HG03039 (cell line): ENCODE measurements at regions not wholly inside any gene's neighbourhood (a gene's known extent, or its start where the extent isn't known, plus 50 kb on each side); places are given as distances from the start of the nearest gene placed in this dataset.

Experiments
- ATAC-seq: cut with Tn5 transposase; IDR thresholded peaks from one replicate; pipeline ENCODE4 v1.9.1; 2021; ENCODE audit warnings: mild to moderate bottlenecking, moderate library complexity; ENCODE audit not compliant: unreplicated experiment

- no peak for ATAC-seq
These were observed 576.5 kb upstream of the ARGLU1 start for GRCh38 chr13:107144432-107144831.

GRCh38 chr13:107141767-107142166 lies 573.8 kb upstream of the ARGLU1 start:
- ATAC-seq = no peak

- no peak for ATAC-seq
These were observed 571.1 kb upstream of the ARGLU1 start for GRCh38 chr13:107139006-107139405.

- ATAC-seq = no peak
These were observed 570.5 kb upstream of the ARGLU1 start for GRCh38 chr13:107138486-107138885.

- no peak for ATAC-seq
These were observed 566.0 kb upstream of the ARGLU1 start for GRCh38 chr13:107133950-107134349.

- ATAC-seq = no peak
These were observed 562.6 kb upstream of the ARGLU1 start for GRCh38 chr13:107130566-107130965.

GRCh38 chr13:107124730-107125129 lies 556.8 kb upstream of the ARGLU1 start:
- no peak for ATAC-seq

- no peak for ATAC-seq
These were observed 556.3 kb upstream of the ARGLU1 start for GRCh38 chr13:107124129-107124718.

GRCh38 chr13:107121793-107122192 lies 553.9 kb upstream of the ARGLU1 start:
- ATAC-seq = no peak

- no peak for ATAC-seq
These were observed 552.3 kb upstream of the ARGLU1 start for GRCh38 chr13:107119989-107120881.

GRCh38 chr13:107118506-107118905 lies 550.6 kb upstream of the ARGLU1 start:
- no peak for ATAC-seq

GRCh38 chr13:107117327-107118012 lies 549.5 kb upstream of the ARGLU1 start:
- ATAC-seq = no peak

GRCh38 chr13:107113387-107113786 lies 545.5 kb upstream of the ARGLU1 start:
- no peak for ATAC-seq

GRCh38 chr13:107111248-107111647 lies 543.3 kb upstream of the ARGLU1 start:
- ATAC-seq = no peak

GRCh38 chr13:107104631-107105030 lies 536.7 kb upstream of the ARGLU1 start:
- ATAC-seq = no peak

- ATAC-seq = no peak
These were observed 534.7 kb upstream of the ARGLU1 start for GRCh38 chr13:107102676-107103075.

- no peak for ATAC-seq
These were observed 531.7 kb upstream of the ARGLU1 start for GRCh38 chr13:107099661-107100060.

- no peak for ATAC-seq
These were observed 530.0 kb upstream of the ARGLU1 start for GRCh38 chr13:107097916-107098315.

GRCh38 chr13:107095876-107096275 lies 527.9 kb upstream of the ARGLU1 start:
- no peak for ATAC-seq

- ATAC-seq = no peak
These were observed 523.9 kb upstream of the ARGLU1 start for GRCh38 chr13:107091861-107092260.

GRCh38 chr13:107091428-107091827 lies 523.5 kb upstream of the ARGLU1 start:
- no peak for ATAC-seq

- no peak for ATAC-seq
These were observed 520.1 kb upstream of the ARGLU1 start for GRCh38 chr13:107088061-107088460.
